ENCODE measurements at regions not wholly inside any gene's neighbourhood (a gene's known extent, or its start where the extent isn't known, plus 50 kb on each side); places are given as distances from the start of the nearest gene placed in this dataset.
"Not testable (repeated sequence)": the region's sequence is repeated elsewhere in the genome, so short reads cannot be mapped to it uniquely, and the experiment has no call there.

DNA sequence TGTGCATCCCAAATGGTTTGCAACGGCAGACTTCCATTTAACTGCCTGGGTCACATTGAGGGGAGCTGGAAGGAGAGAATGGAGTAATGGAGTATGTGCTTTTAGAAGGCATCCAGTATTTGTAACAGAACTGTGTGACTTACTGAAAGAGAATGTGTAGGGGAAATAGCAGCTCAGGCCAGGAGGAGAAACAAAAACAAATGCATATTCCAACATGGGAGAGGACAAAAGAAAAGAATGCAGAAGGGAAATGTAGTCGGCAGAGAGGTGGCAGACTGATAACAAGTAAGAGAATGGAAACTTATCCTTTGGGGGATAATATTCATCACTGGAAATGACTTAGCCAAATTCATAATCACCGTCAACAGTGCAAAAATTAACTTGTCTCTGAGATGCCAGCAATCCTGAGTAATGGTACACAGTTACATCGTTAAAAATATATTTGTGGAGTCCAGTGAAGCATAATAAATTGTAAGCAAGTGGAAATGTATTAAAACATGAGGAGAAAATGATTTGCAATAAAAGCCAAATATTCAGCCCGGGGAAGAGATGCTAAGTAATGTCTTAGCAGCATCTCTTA lies 294.9 kb upstream of the SGO1 start:
- H3K27me3 ChIP-seq = no peaks in the 10 kb centered on the region
- H3K27ac ChIP-seq = no peak overlapping the region
- no peak overlapping the region for H3K4me3 ChIP-seq
- no peaks in the 10 kb centered on the region for H3K9me3 ChIP-seq
- no peaks in the 10 kb centered on the region for H3K4me1 ChIP-seq
- TF ChIP-seq CTCF (IDR thresholded peaks at IDR 0.05) (no peak), POLR2A (IDR thresholded peaks at IDR 0.05) (no peak)
- DNase-seq = no peak
- H3K36me3 ChIP-seq = no peaks in the 10 kb centered on the region

GRCh38 chr3:20478436-20478835 lies 292.4 kb upstream of the SGO1 start:
- H3K4me1 ChIP-seq = no peaks in the 10 kb centered on the region
- no peak for DNase-seq
- no peaks in the 10 kb centered on the region for H3K9me3 ChIP-seq
- H3K4me3 ChIP-seq = no peak overlapping the region
- H3K36me3 ChIP-seq = no peaks in the 10 kb centered on the region
- TF ChIP-seq POLR2A (IDR thresholded peaks at IDR 0.05) (no peak), CTCF (IDR thresholded peaks at IDR 0.05) (no peak)
- no peaks in the 10 kb centered on the region for H3K27me3 ChIP-seq
- H3K27ac ChIP-seq = no peak overlapping the region

GRCh38 chr3:20464237-20464636 lies 278.2 kb upstream of the SGO1 start:
- DNase-seq, H3K27ac ChIP-seq: not testable (repeated sequence)

DNA sequence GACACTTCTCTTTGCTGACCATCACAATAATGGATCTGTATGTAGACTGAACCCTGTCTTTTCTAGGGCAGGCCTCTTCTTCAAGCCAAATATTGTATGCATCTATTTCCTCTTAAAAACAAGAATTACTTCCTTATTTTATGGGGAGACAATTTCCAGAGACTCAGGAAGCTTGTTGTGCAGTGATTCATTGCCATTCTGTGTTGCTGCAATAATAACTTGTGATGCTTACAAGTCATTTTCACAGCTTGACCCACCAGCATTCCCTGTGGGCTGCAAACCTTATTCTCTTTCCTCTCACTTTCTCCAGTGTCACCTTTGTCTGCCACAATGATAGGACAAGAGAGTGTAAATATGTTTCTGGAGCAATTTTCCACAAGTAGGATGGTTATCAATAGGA lies 276.7 kb upstream of the SGO1 start:
- Histone ChIP-seq H3K9me3 (no peaks in the 10 kb centered on the region), H3K27ac (no peak overlapping the region), H3K27me3 (no peaks in the 10 kb centered on the region), H3K4me3 (no peak overlapping the region), H3K36me3 (no peaks in the 10 kb centered on the region), H3K4me1 (no peaks in the 10 kb centered on the region)
- no peak for DNase-seq
- no peak for TF ChIP-seq POLR2A (IDR thresholded peaks at IDR 0.05)
- TF ChIP-seq CTCF (IDR thresholded peaks at IDR 0.05) = no peak

More at GRCh38 chr3:20464237-20464636, 278.2 kb upstream of the SGO1 start:
- not testable (repeated sequence) for H3K36me3 ChIP-seq, H3K9me3 ChIP-seq, H3K4me3 ChIP-seq, H3K27me3 ChIP-seq, H3K4me1 ChIP-seq

DNA sequence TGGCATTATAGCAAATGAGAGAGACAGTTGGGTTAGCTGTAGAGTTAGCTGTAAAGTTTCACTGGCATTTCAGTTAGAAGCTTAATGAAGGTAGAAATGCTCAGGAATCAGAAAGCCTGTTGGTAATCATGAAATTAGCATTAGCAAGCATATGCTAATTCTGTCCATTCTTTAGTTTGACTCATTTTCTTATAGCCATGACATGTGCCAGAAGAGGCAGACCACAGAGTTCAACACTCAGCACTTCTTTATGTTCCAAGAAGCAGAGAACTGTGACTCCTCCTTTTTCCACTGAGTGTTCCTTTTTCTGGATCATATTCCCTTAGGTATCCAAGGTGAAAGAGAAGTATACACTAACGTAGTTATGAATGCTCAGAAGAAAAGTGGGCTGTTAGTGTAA lies 276.2 kb upstream of the SGO1 start:
- H3K27me3 ChIP-seq = no peaks in the 10 kb centered on the region
- no peak overlapping the region for H3K27ac ChIP-seq
- H3K9me3 ChIP-seq = no peaks in the 10 kb centered on the region
- no peak for DNase-seq
- H3K36me3 ChIP-seq = no peaks in the 10 kb centered on the region
- H3K4me1 ChIP-seq = no peaks in the 10 kb centered on the region
- TF ChIP-seq CTCF (IDR thresholded peaks at IDR 0.05) (no peak), POLR2A (IDR thresholded peaks at IDR 0.05) (no peak)
- H3K4me3 ChIP-seq = no peak overlapping the region

GRCh38 chr3:20458994-20459716 lies 273.1 kb upstream of the SGO1 start:
- H3K4me1 ChIP-seq = no peaks in the 10 kb centered on the region
- TF ChIP-seq POLR2A (IDR thresholded peaks at IDR 0.05) = no peak
- no peak for TF ChIP-seq CTCF (IDR thresholded peaks at IDR 0.05)
- no peaks in the 10 kb centered on the region for H3K27me3 ChIP-seq
- H3K36me3 ChIP-seq = no peaks in the 10 kb centered on the region
- H3K9me3 ChIP-seq = no peaks in the 10 kb centered on the region
- no peak overlapping the region for H3K4me3 ChIP-seq
- H3K27ac ChIP-seq = no peak overlapping the region
- DNase-seq = no peak

All from Peyer's patch (tissue), 4 donors.